Liver (tissue), 8 donors: ENCODE measurements at regions not wholly inside any gene's neighbourhood (a gene's known extent, or its start where the extent isn't known, plus 50 kb on each side); places are given as distances from the start of the nearest gene placed in this dataset.

Experiments used
- DNase-seq: peaks from one replicate; pipeline ENCODE4 v3.0.0-alpha.2; 2017; ENCODE audit warnings: low spot score
- H3K27ac ChIP-seq, 2 donors: one replicate each; pipeline ENCODE4 v1.7.0; 2013; ENCODE audit warnings: inconsistent platforms in 2 of 2, low read length in 2 of 2, control low read depth in 1 of 2, low read depth in 1 of 2, mild to moderate bottlenecking in 1 of 2
- H3K27me3 ChIP-seq, 4 donors: one replicate each; pipeline versions ENCODE4 v1.6.1 to v1.7.0; 2013; ENCODE audit warnings: low read length in 3 of 4, inconsistent platforms in 1 of 4, mild to moderate bottlenecking in 1 of 4, moderate library complexity in 1 of 4; ENCODE audit not compliant: control insufficient read depth in 4 of 4, insufficient read depth in 4 of 4
- H3K36me3 ChIP-seq, 4 donors: one replicate each; pipeline versions ENCODE4 v1.6.1 to v1.7.0; 2013; ENCODE audit warnings: low read length in 3 of 4, mild to moderate bottlenecking in 3 of 4, low read depth in 1 of 4, moderate library complexity in 1 of 4; ENCODE audit not compliant: control insufficient read depth in 4 of 4, insufficient read depth in 3 of 4
- H3K4me1 ChIP-seq, 4 donors: one replicate each; pipeline versions ENCODE4 v1.6.1 to v1.7.0; 2013; ENCODE audit warnings: low read length in 3 of 4, mild to moderate bottlenecking in 3 of 4, moderate library complexity in 1 of 4; ENCODE audit not compliant: control insufficient read depth in 4 of 4, insufficient read depth in 4 of 4
- H3K4me3 ChIP-seq, 3 donors: one replicate each; pipeline versions ENCODE4 v1.6.1 to v1.7.0; 2013; ENCODE audit warnings: low read length in 3 of 3, control low read depth in 1 of 3, low read depth in 1 of 3, mild to moderate bottlenecking in 1 of 3
- H3K9ac ChIP-seq, 2 donors: one replicate each; pipeline ENCODE4 v1.7.0; 2013; ENCODE audit warnings: low read length in 2 of 2, mild to moderate bottlenecking in 2 of 2, moderate library complexity in 2 of 2, control low read depth in 1 of 2, low read depth in 1 of 2
- H3K9me3 ChIP-seq, 4 donors: one replicate each; pipeline versions ENCODE4 v1.6.1 to v1.7.0; 2013; ENCODE audit warnings: low read length in 3 of 4; ENCODE audit not compliant: control insufficient read depth in 4 of 4
- ATF3 ChIP-seq: IDR thresholded peaks from 2 replicates; pipeline ENCODE4 v1.6.1; 2016; ENCODE audit warnings: antibody characterized with exemption
- CTCF ChIP-seq: fragments of 150-350 bp; IDR thresholded peaks from 2 replicates; pipeline ENCODE4 v1.5.1; 2017; ENCODE audit warnings: improper control_type of control experiment, low read depth, low read length; ENCODE audit not compliant: missing input control
- EGR1 ChIP-seq, 2 donors: IDR thresholded peaks; 2 replicates each; pipeline ENCODE4 v1.6.1; 2016 to 2018; ENCODE audit warnings: antibody characterized with exemption in 2 of 2, low read depth in 2 of 2
- FOXA1 ChIP-seq: IDR thresholded peaks from 2 replicates; pipeline ENCODE4 v1.6.1; 2016; ENCODE audit warnings: antibody characterized with exemption
- FOXA2 ChIP-seq: IDR thresholded peaks from 2 replicates; pipeline ENCODE4 v1.6.1; 2016; ENCODE audit warnings: antibody characterized with exemption
- GABPA ChIP-seq, 2 donors: IDR thresholded peaks in 1 of 2; conservative IDR thresholded peaks in 1 of 2; 2 replicates each; pipeline ENCODE4 v1.6.1; 2016; ENCODE audit warnings: antibody characterized with exemption in 2 of 2, mild to moderate bottlenecking in 1 of 2, moderate library complexity in 1 of 2
- JUND ChIP-seq, 2 donors: IDR thresholded peaks; 2 replicates each; pipeline ENCODE4 v1.6.1; 2016; ENCODE audit warnings: antibody characterized with exemption in 2 of 2
- MAX ChIP-seq: IDR thresholded peaks from 2 replicates; pipeline ENCODE4 v1.6.1; 2016; ENCODE audit warnings: antibody characterized with exemption
- NR2F2 ChIP-seq: IDR thresholded peaks from 2 replicates; pipeline ENCODE4 v1.6.1; 2016; ENCODE audit warnings: antibody characterized with exemption
- RAD21 ChIP-seq, 2 donors: IDR thresholded peaks; 2 replicates each; pipeline ENCODE4 v1.6.1; 2016; ENCODE audit warnings: antibody characterized with exemption in 2 of 2, mild to moderate bottlenecking in 2 of 2
- REST ChIP-seq: IDR thresholded peaks from 2 replicates; pipeline ENCODE4 v1.6.1; 2016; ENCODE audit warnings: antibody characterized with exemption, mild to moderate bottlenecking
- RXRA ChIP-seq, 2 donors: IDR thresholded peaks; 2 replicates each; pipeline ENCODE4 v1.6.1; 2017 to 2018; ENCODE audit warnings: antibody characterized with exemption in 2 of 2, mild to moderate bottlenecking in 1 of 2
- SP1 ChIP-seq: IDR thresholded peaks from 2 replicates; pipeline ENCODE4 v1.6.1; 2018; ENCODE audit warnings: antibody characterized with exemption, mild to moderate bottlenecking
- TAF1 ChIP-seq: conservative IDR thresholded peaks from 2 replicates; pipeline ENCODE4 v1.6.1; 2016; ENCODE audit warnings: antibody characterized with exemption, mild to moderate bottlenecking
- YY1 ChIP-seq: IDR thresholded peaks from 2 replicates; pipeline ENCODE4 v1.6.1; 2016; ENCODE audit warnings: antibody characterized with exemption, mild to moderate bottlenecking
- ZBTB33 ChIP-seq: IDR thresholded peaks from 2 replicates; pipeline ENCODE4 v1.6.1; 2016; ENCODE audit warnings: antibody characterized with exemption
- WGBS: extraction: QIAGEN DNeasy Blood & Tissue Kit; methylation state at CpG from one replicate; pipeline ENCODE4 v1.1.7; 2013; 5-methylcytosine and 5-hydroxymethylcytosine counted together
- donor health status: healthy.
- donor health status: healthy.
- donor health status: healthy.
- donor health status: healthy.
- donor health status: healthy.

- Histone ChIP-seq H3K36me3 (no peaks in the 10 kb centered on the region), H3K9me3 (no peaks in the 10 kb centered on the region), H3K4me3 (no peak overlapping the region), H3K4me1 (no peaks in the 10 kb centered on the region), H3K27ac (no peak overlapping the region), H3K9ac (no peak overlapping the region), H3K27me3 (no peaks in the 10 kb centered on the region)
- 84% methylated on average over 1 of the region's 1 CpG for WGBS
- no peak for DNase-seq
- TF ChIP-seq NR2F2 (no peak), TAF1 (no peak), RAD21 (IDR thresholded peaks at IDR 0.05) (no peak), FOXA1 (no peak), CTCF (no peak), JUND (IDR thresholded peaks at IDR 0.05) (no peak), GABPA (IDR thresholded peaks at IDR 0.05 in 1 of 2, conservative IDR thresholded peaks at IDR 0.05 in 1 of 2) (no peak), REST (no peak), ZBTB33 (no peak), FOXA2 (no peak), EGR1 (IDR thresholded peaks at IDR 0.05; ENCODE audit: low read depth in 2 of 2) (no peak), RXRA (IDR thresholded peaks at IDR 0.05) (no peak), YY1 (no peak), MAX (no peak), ATF3 (no peak), SP1 (no peak)
Observed at GRCh38 chr7:125084196-125084595, 154.6 kb upstream of the POT1 start.

GRCh38 chr7:125074141-125074540 is 144.5 kb upstream of the POT1 start:
- Histone ChIP-seq H3K4me3 (no peak overlapping the region), H3K9me3 (peaks cover 0 to 8% (median 0%) of the 10 kb centered on the region in 4 donors), H3K27ac (no peak overlapping the region), H3K4me1 (no peaks in the 10 kb centered on the region), H3K27me3 (no peaks in the 10 kb centered on the region), H3K36me3 (no peaks in the 10 kb centered on the region), H3K9ac (no peak overlapping the region)
- no peak for DNase-seq
- 73% methylated on average over 3 of the region's 3 CpGs for WGBS
- TF ChIP-seq MAX, result no peak
